ENCODE measurements at regions not wholly inside any gene's neighbourhood (a gene's known extent, or its start where the extent isn't known, plus 50 kb on each side); places are given as distances from the start of the nearest gene placed in this dataset.

GRCh38 chr11:91374794-91375193, 849.8 kb upstream of the FAT3 start:
- 0 to 100% (median 80%) methylated on average over 1 to 2 of the region's 2 CpGs; no CpG with 5 or more reads in 1 of the 10 experiments for WGBS, 10 experiments
- Histone ChIP-seq H3K4me1 (replicated peaks in 1 of 2) (no peaks in the 10 kb centered on the region), H3K4me3 (no peak overlapping the region), H3K27ac (no peak overlapping the region)
- no peak for ATAC-seq (replicated peaks in 6 of 8)
- in situ Hi-C loops (cut with MboI; ENCODE audit: low pct_unique_long_range_greater_than_20kb in 2 of 9, low sequenced_read_pairs in 9 of 9, unreplicated experiment in 9 of 9) = no loop called here

- no peak for ATAC-seq (replicated peaks in 6 of 8)
- in situ Hi-C loops (cut with MboI; ENCODE audit: low pct_unique_long_range_greater_than_20kb in 2 of 9, low sequenced_read_pairs in 9 of 9, unreplicated experiment in 9 of 9) = no loop called here
- no peak overlapping the region for H3K4me3 ChIP-seq
- no peaks in the 10 kb centered on the region for H3K4me1 ChIP-seq (replicated peaks in 1 of 2)
- no peak overlapping the region for H3K27ac ChIP-seq
- 0 to 100% (median 30%) methylated on average over 1 to 4 of the region's 4 CpGs; no CpG with 5 or more reads in 2 of the 10 experiments for WGBS, 10 experiments
Observed at GRCh38 chr11:91373497-91373896, 851.1 kb upstream of the FAT3 start.

- no peaks in the 10 kb centered on the region for H3K4me1 ChIP-seq (replicated peaks in 1 of 2)
- no peak overlapping the region for H3K4me3 ChIP-seq
- ATAC-seq (replicated peaks in 6 of 8) = no peak
- WGBS, 10 experiments = 7 to 100% (median 60%) methylated on average over 3 to 6 of the region's 6 CpGs; no CpG with 5 or more reads in 2 of the 10 experiments
- in situ Hi-C loops (cut with MboI; ENCODE audit: low pct_unique_long_range_greater_than_20kb in 2 of 9, low sequenced_read_pairs in 9 of 9, unreplicated experiment in 9 of 9) = no loop called here
- no peak overlapping the region for H3K27ac ChIP-seq
Observed at GRCh38 chr11:91366816-91367215, 857.8 kb upstream of the FAT3 start.

- no peaks in the 10 kb centered on the region for H3K4me1 ChIP-seq (replicated peaks in 1 of 2)
- H3K27ac ChIP-seq = no peak overlapping the region
- WGBS, 10 experiments = 4 to 92% (median 75%) methylated on average over 3 to 7 of the region's 7 CpGs
- H3K4me3 ChIP-seq = no peak overlapping the region
- no peak for ATAC-seq (replicated peaks in 6 of 8)
- in situ Hi-C loops (cut with MboI; ENCODE audit: low pct_unique_long_range_greater_than_20kb in 2 of 9, low sequenced_read_pairs in 9 of 9, unreplicated experiment in 9 of 9) = no loop called here
Observed at GRCh38 chr11:91365986-91366585, 858.5 kb upstream of the FAT3 start.

GRCh38 chr11:91350931-91351330, 873.7 kb upstream of the FAT3 start:
- Histone ChIP-seq H3K4me3 (no peak overlapping the region), H3K4me1 (replicated peaks in 1 of 2) (no peaks in the 10 kb centered on the region), H3K27ac (no peak overlapping the region)
- WGBS, 10 experiments = 0 to 90% (median 33%) methylated on average over 2 to 3 of the region's 3 CpGs; no CpG with 5 or more reads in 3 of the 10 experiments
- in situ Hi-C loops (cut with MboI; ENCODE audit: low pct_unique_long_range_greater_than_20kb in 2 of 9, low sequenced_read_pairs in 9 of 9, unreplicated experiment in 9 of 9) = no loop called here
- no peak for ATAC-seq (replicated peaks in 6 of 8)

GRCh38 chr11:91326751-91327150, 897.9 kb upstream of the FAT3 start:
- H3K4me1 ChIP-seq (replicated peaks in 1 of 2) = no peaks in the 10 kb centered on the region
- H3K4me3 ChIP-seq = no peak overlapping the region
- ATAC-seq (replicated peaks in 6 of 8) = no peak
- no peak overlapping the region for H3K27ac ChIP-seq
- 0 to 100% (median 82%) methylated on average over 2 of the region's 2 CpGs for WGBS, 10 experiments
- in situ Hi-C loops (cut with MboI; ENCODE audit: low pct_unique_long_range_greater_than_20kb in 2 of 9, low sequenced_read_pairs in 9 of 9, unreplicated experiment in 9 of 9) = no loop called here

GRCh38 chr11:91326280-91326679, 898.3 kb upstream of the FAT3 start:
- in situ Hi-C loops (cut with MboI; ENCODE audit: low pct_unique_long_range_greater_than_20kb in 2 of 9, low sequenced_read_pairs in 9 of 9, unreplicated experiment in 9 of 9) = no loop called here
- no peaks in the 10 kb centered on the region for H3K4me1 ChIP-seq (replicated peaks in 1 of 2)
- H3K27ac ChIP-seq = no peak overlapping the region
- ATAC-seq (replicated peaks in 6 of 8) = no peak
- WGBS, 10 experiments = 0 to 100% (median 80%) methylated on average over 1 to 2 of the region's 2 CpGs; no CpG with 5 or more reads in 1 of the 10 experiments
- no peak overlapping the region for H3K4me3 ChIP-seq

GRCh38 chr11:91314521-91314920, 910.1 kb upstream of the FAT3 start:
- 0 to 100% (median 85%) methylated on average over 2 of the region's 2 CpGs; no CpG with 5 or more reads in 3 of the 10 experiments for WGBS, 10 experiments
- no peak for ATAC-seq (replicated peaks in 6 of 8)
- Histone ChIP-seq H3K4me3 (no peak overlapping the region), H3K4me1 (replicated peaks in 1 of 2) (no peaks in the 10 kb centered on the region), H3K27ac (no peak overlapping the region)
- in situ Hi-C loops (cut with MboI; ENCODE audit: low pct_unique_long_range_greater_than_20kb in 2 of 9, low sequenced_read_pairs in 9 of 9, unreplicated experiment in 9 of 9) = no loop called here

- no peak for ATAC-seq (replicated peaks in 6 of 8)
- WGBS, 10 experiments = 0 to 93% (median 63%) methylated on average over 1 to 2 of the region's 2 CpGs; no CpG with 5 or more reads in 1 of the 10 experiments
- Histone ChIP-seq H3K27ac (no peak overlapping the region), H3K4me1 (replicated peaks in 1 of 2) (no peaks in the 10 kb centered on the region), H3K4me3 (no peak overlapping the region)
- in situ Hi-C loops (cut with MboI; ENCODE audit: low pct_unique_long_range_greater_than_20kb in 2 of 9, low sequenced_read_pairs in 9 of 9, unreplicated experiment in 9 of 9) = no loop called here
Observed at GRCh38 chr11:91312541-91312940, 912.1 kb upstream of the FAT3 start.

GRCh38 chr11:91310085-91310484, 914.5 kb upstream of the FAT3 start:
- H3K4me3 ChIP-seq = no peak overlapping the region
- in situ Hi-C loops (cut with MboI; ENCODE audit: low pct_unique_long_range_greater_than_20kb in 2 of 9, low sequenced_read_pairs in 9 of 9, unreplicated experiment in 9 of 9) = no loop called here
- WGBS, 10 experiments = 5 to 100% (median 70%) methylated on average over 1 to 3 of the region's 3 CpGs; no CpG with 5 or more reads in 1 of the 10 experiments
- H3K27ac ChIP-seq = no peak overlapping the region
- no peaks in the 10 kb centered on the region for H3K4me1 ChIP-seq (replicated peaks in 1 of 2)
- no peak for ATAC-seq (replicated peaks in 6 of 8)

- Histone ChIP-seq H3K27ac (no peak overlapping the region), H3K4me1 (replicated peaks in 1 of 2) (no peaks in the 10 kb centered on the region), H3K4me3 (no peak overlapping the region)
- ATAC-seq (replicated peaks in 6 of 8) = no peak
- WGBS, 10 experiments = 0 to 100% (median 92%) methylated on average over 1 to 2 of the region's 2 CpGs; no CpG with 5 or more reads in 1 of the 10 experiments
- in situ Hi-C loops (cut with MboI; ENCODE audit: low pct_unique_long_range_greater_than_20kb in 2 of 9, low sequenced_read_pairs in 9 of 9, unreplicated experiment in 9 of 9) = no loop called here
Observed at GRCh38 chr11:91308069-91308468, 916.5 kb upstream of the FAT3 start.

- Histone ChIP-seq H3K27ac (no peak overlapping the region), H3K4me3 (no peak overlapping the region), H3K4me1 (replicated peaks in 1 of 2) (no peaks in the 10 kb centered on the region)
- 0 to 100% (median 50%) methylated on average over 1 to 2 of the region's 2 CpGs; no CpG with 5 or more reads in 5 of the 10 experiments for WGBS, 10 experiments
- ATAC-seq (replicated peaks in 6 of 8) = no peak
- in situ Hi-C loops (cut with MboI; ENCODE audit: low pct_unique_long_range_greater_than_20kb in 2 of 9, low sequenced_read_pairs in 9 of 9, unreplicated experiment in 9 of 9) = no loop called here
Observed at GRCh38 chr11:91305402-91305801, 919.2 kb upstream of the FAT3 start.

- H3K27ac ChIP-seq = no peak overlapping the region
- no peaks in the 10 kb centered on the region for H3K4me1 ChIP-seq (replicated peaks in 1 of 2)
- 0 to 100% (median 72%) methylated on average over 1 to 2 of the region's 2 CpGs; no CpG with 5 or more reads in 2 of the 10 experiments for WGBS, 10 experiments
- in situ Hi-C loops (cut with MboI; ENCODE audit: low pct_unique_long_range_greater_than_20kb in 2 of 9, low sequenced_read_pairs in 9 of 9, unreplicated experiment in 9 of 9) = no loop called here
- no peak overlapping the region for H3K4me3 ChIP-seq
- ATAC-seq (replicated peaks in 6 of 8) = no peak
Observed at GRCh38 chr11:91303749-91304148, 920.9 kb upstream of the FAT3 start.

- ATAC-seq (replicated peaks in 6 of 8) = no peak
- no peak overlapping the region for H3K27ac ChIP-seq
- 0 to 100% (median 83%) methylated on average over 1 of the region's 1 CpG; no CpG with 5 or more reads in 1 of the 10 experiments for WGBS, 10 experiments
- in situ Hi-C loops (cut with MboI; ENCODE audit: low pct_unique_long_range_greater_than_20kb in 2 of 9, low sequenced_read_pairs in 9 of 9, unreplicated experiment in 9 of 9) = no loop called here
- no peak overlapping the region for H3K4me3 ChIP-seq
- no peaks in the 10 kb centered on the region for H3K4me1 ChIP-seq (replicated peaks in 1 of 2)
Observed at GRCh38 chr11:91299980-91300379, 924.6 kb upstream of the FAT3 start.
